GM12878 (cell line): ENCODE measurements at regions not wholly inside any gene's neighbourhood (a gene's known extent, or its start where the extent isn't known, plus 50 kb on each side); places are given as distances from the start of the nearest gene placed in this dataset.

Experiments
- ATAC-seq: fragments of 200-7000 bp; cut with Tn5 transposase; 3 replicates; pipeline ENCODE4 v1.9.1; 2020; ENCODE audit warnings: mild to moderate bottlenecking, moderate library complexity
- BruUV-seq: library from RNA; stranded (reverse); fragments of 400-500 nt; replicated peaks from 2 replicates; lab custom pipeline; 2021; lab: Mats Ljungman, UMichigan
- CTCF ChIA-PET: fragments of 300-600 bp; sonication (Branson Sonifier 250); formaldehyde crosslinking; extraction: SDS; loops from one replicate; lab custom pipeline; 2021; ENCODE audit warnings: inconsistent platforms; lab: Yijun Ruan, JAX
- POLR2A ChIA-PET: fragments of 350-600 bp; formaldehyde crosslinking; extraction: SDS; loops from one replicate; lab custom pipeline; 2021; ENCODE audit warnings: inconsistent platforms; lab: Charles Lee
- RAD21 ChIA-PET: fragments of 300-600 bp; sonication (Branson Sonifier 250); formaldehyde crosslinking; loops from one replicate; lab custom pipeline; 2023; ENCODE audit warnings: antibody characterized with exemption; ENCODE audit not compliant: unreplicated experiment; lab: Charles Lee
- SMC1A ChIA-PET: fragments of 300-600 bp; sonication (Branson Sonifier 250); formaldehyde crosslinking; loops from one replicate; lab custom pipeline; 2023; ENCODE audit not compliant: unreplicated experiment, uncharacterized antibody; lab: Charles Lee
- DNase-seq: peaks from one replicate; pipeline ENCODE4 v3.0.0-alpha.2; 2011; ENCODE audit warnings: low read depth, low spot score
- FAIRE-seq: peaks from 3 replicates; lab custom pipeline; 2011; peaks lifted over from hg19 to GRCh38; lab: Jason Lieb, UNC
- H2AFZ ChIP-seq: 2 replicates; pipeline ENCODE4 v1.6.0; 2011; ENCODE audit warnings: low read depth, low read length, control low read depth; ENCODE audit not compliant: control insufficient read depth
- H3K27ac ChIP-seq: 2 replicates; pipeline ENCODE4 v1.5.1; 2011; ENCODE audit warnings: control low read depth; ENCODE audit not compliant: control insufficient read depth, insufficient read depth
- H3K27me3 ChIP-seq, 2 experiments: replicated peaks in 1 of 2; 2 replicates each; pipeline versions ENCODE4 v1.6.0 to v1.6.1; 2011; ENCODE audit warnings: low read length in 1 of 2; ENCODE audit not compliant: control insufficient read depth in 2 of 2, insufficient read depth in 2 of 2
- H3K36me3 ChIP-seq, 2 experiments: 2 replicates each; pipeline ENCODE4 v1.5.1; 2011; ENCODE audit warnings: low read length in 1 of 2; ENCODE audit not compliant: control insufficient read depth in 2 of 2, insufficient read depth in 2 of 2
- H3K4me1 ChIP-seq: 2 replicates; pipeline ENCODE4 v1.6.1; 2011; ENCODE audit warnings: mild to moderate bottlenecking, low read length, moderate library complexity, mixed read lengths; ENCODE audit not compliant: control insufficient read depth, insufficient read depth
- H3K4me2 ChIP-seq: 2 replicates; pipeline ENCODE4 v1.6.0; 2011; ENCODE audit warnings: control low read depth; ENCODE audit not compliant: control insufficient read depth, insufficient read depth
- H3K4me3 ChIP-seq: fragments of 200-600 bp; sonication (generic); 2 replicates; pipeline ENCODE4 v1.5.1; 2016
- H3K79me2 ChIP-seq: 2 replicates; pipeline ENCODE4 v1.6.0; 2011; ENCODE audit warnings: low read length; ENCODE audit not compliant: control insufficient read depth, insufficient read depth
- H3K9ac ChIP-seq: 2 replicates; pipeline ENCODE4 v1.8.0; 2011; ENCODE audit warnings: low read length, control low read depth, mixed read lengths; ENCODE audit not compliant: control insufficient read depth, insufficient read depth
- H3K9me3 ChIP-seq: replicated peaks from 3 replicates; pipeline ENCODE4 v1.5.1; 2011; ENCODE audit warnings: mild to moderate bottlenecking, low read length; ENCODE audit not compliant: control insufficient read depth, insufficient read depth
- H4K20me1 ChIP-seq: 2 replicates; pipeline ENCODE4 v1.6.0; 2011; ENCODE audit not compliant: control insufficient read depth, insufficient read depth
- ATF7 ChIP-seq: fragments of 450-650 bp; IDR thresholded peaks from 2 replicates; pipeline ENCODE4 v1.6.1; 2016; ENCODE audit warnings: low read depth, mild to moderate bottlenecking
- CBX3 ChIP-seq: fragments of 200-600 bp; sonication (generic); IDR thresholded peaks from 2 replicates; pipeline ENCODE4 v1.6.1; 2016; ENCODE audit warnings: low read depth, borderline replicate concordance
- CREM ChIP-seq: IDR thresholded peaks from 2 replicates; pipeline ENCODE4 v1.6.1; 2014; ENCODE audit warnings: antibody characterized with exemption, low read depth
- ETV6 ChIP-seq, 2 experiments: fragments of 450-650 bp in 1 of 2; IDR thresholded peaks in 1 of 2; conservative IDR thresholded peaks in 1 of 2; 2 replicates each; pipeline ENCODE4 v1.6.1; 2014; ENCODE audit warnings: antibody characterized with exemption in 1 of 2, borderline replicate concordance in 1 of 2, low read depth in 1 of 2, mild to moderate bottlenecking in 1 of 2, moderate library complexity in 1 of 2
- NFIC ChIP-seq: IDR thresholded peaks from 2 replicates; pipeline ENCODE4 v1.6.1; 2012; ENCODE audit warnings: low read depth, mild to moderate bottlenecking, inconsistent platforms, low read length, moderate library complexity
- RB1 ChIP-seq: fragments of 450-650 bp; formaldehyde crosslinking; IDR thresholded peaks from 2 replicates; pipeline ENCODE4 v1.6.1; 2017; ENCODE audit warnings: mild to moderate bottlenecking, borderline replicate concordance
- RUNX3 ChIP-seq: IDR thresholded peaks from 2 replicates; pipeline ENCODE4 v1.6.1; 2012; ENCODE audit warnings: low read length, inconsistent platforms
- SMC3 ChIP-seq: IDR thresholded peaks from 2 replicates; pipeline ENCODE4 v1.6.1; 2011; ENCODE audit warnings: low read length, improper control_type of control experiment, borderline replicate concordance
- WGBS: methylation state at CpG from one replicate; pipeline ENCODE4 v1.1.6; 2016; ENCODE audit warnings: low lambda C conversion rate; ENCODE audit not compliant: insufficient replicate concordance, insufficient coverage; ENCODE audit errors: missing lambda C conversion rate; 5-methylcytosine and 5-hydroxymethylcytosine counted together
- in situ Hi-C: fragments of 300-500 bp; cut with MboI; formaldehyde crosslinking; loops from 9 replicates; pipeline ENCODE4 v1.14.3; 2018; ENCODE audit warnings: mixed read lengths
- intact Hi-C: fragments of 100-400 bp; cut with micrococcal nuclease; formaldehyde crosslinking; loops from one replicate; pipeline ENCODE4 v1.14.2; 2022; ENCODE audit not compliant: unreplicated experiment
- TF ChIP-seq, protein P1 (sequence below): fragments of 150-350 bp; IDR thresholded peaks from 2 replicates; pipeline ENCODE4 v1.6.1; 2014; ENCODE audit warnings: mild to moderate bottlenecking, low read depth, low read length
- TF ChIP-seq, protein P2 (sequence below): fragments of 450-650 bp; IDR thresholded peaks from 2 replicates; pipeline ENCODE4 v1.6.1; 2017; ENCODE audit warnings: mild to moderate bottlenecking

DNA sequence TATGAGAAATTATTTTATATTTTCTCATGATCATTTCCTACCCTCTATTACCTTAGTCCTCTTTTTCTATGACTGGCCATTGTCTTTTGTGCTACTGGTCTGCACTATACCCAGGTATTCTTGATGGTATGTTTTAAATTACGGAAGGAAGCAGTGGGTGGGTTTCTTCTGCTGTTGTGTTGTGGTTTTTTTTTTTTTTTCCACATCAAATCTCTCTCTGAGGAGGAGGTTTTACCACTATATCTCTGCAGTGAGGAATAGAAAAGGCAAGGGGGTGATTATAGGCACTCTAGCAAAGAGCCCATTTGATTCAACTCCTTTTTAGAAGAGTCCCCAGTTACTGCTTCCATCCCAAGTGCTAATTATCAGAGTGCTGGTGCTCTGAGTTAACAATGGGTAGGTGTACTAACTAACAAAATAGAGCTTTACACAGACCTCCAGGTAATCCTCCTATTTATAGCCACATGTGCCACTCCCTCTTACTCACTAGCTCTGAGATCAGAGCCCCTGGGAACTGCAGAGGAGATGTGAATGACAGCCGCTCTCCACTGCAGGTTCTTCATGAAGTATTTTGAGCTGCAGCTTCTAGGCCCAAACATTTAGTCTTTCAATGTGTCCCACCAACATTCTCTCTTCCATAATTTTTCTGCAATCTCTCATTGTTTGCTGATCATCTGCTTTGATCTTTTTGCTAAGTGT, 301.6 kb upstream of the GULP1 start:
- WGBS = 0% methylated on average over 2 of the region's 2 CpGs
- H3K4me2 ChIP-seq = no peak overlapping the region
- no peaks in the 10 kb centered on the region for H4K20me1 ChIP-seq
- H3K27me3 ChIP-seq = no peaks in the 10 kb centered on the region
- no peaks in the 10 kb centered on the region for H3K9me3 ChIP-seq
- H3K9ac ChIP-seq = no peak overlapping the region
- CTCF ChIA-PET = no interaction called here
- H3K79me2 ChIP-seq = no peaks in the 10 kb centered on the region
- H3K4me1 ChIP-seq = no peaks in the 10 kb centered on the region
- H2AFZ ChIP-seq = no peak overlapping the region
- H3K4me3 ChIP-seq = no peak overlapping the region
- intact Hi-C loops = no loop called here
- POLR2A ChIA-PET = no interaction called here
- RAD21 ChIA-PET = interaction anchor here (0.6 kb wide), 1 partner anchor 941 kb away, joined by 5 read pairs; no protein-coding TSS in a partner anchor
- FAIRE-seq (no peak), DNase-seq (no peak), ATAC-seq (no peak)
- in situ Hi-C loops = no loop called here
- BruUV-seq = no TSS peak
- SMC1A ChIA-PET = no interaction called here
- no peak for TF ChIP-seq RB1
- TF ChIP-seq CBX3 = no peak
- TF ChIP-seq ATF7 = no peak
- peak; percentile 50; the same call in 1 of the 2 replicates for TF ChIP-seq NFIC
- peak; percentile 79 for TF ChIP-seq RUNX3
- H3K27ac ChIP-seq = no peak overlapping the region
- no peaks in the 10 kb centered on the region for H3K36me3 ChIP-seq

DNA sequence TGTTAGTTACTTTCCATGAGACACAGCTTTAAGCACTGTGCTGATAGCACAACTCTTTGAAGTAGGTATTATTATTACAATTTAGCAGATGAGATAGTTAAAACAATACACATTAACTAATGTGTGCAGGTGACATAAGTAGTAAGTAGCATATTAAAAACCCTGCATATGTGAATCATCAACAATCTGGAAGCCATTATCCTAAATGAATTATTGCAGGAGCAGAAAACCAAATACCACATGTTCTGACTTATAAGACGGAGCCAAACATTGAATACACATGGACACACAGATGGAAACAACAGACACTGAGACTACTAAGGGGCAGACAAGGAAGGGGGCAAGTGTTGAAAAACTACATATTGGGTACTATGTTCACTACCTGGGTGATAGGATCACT, 300.3 kb upstream of the GULP1 start:
- Histone ChIP-seq H3K4me3 (no peak overlapping the region), H3K27me3 (no peaks in the 10 kb centered on the region; a peak in 1 of 4 replicates), H3K9ac (no peak overlapping the region), H3K79me2 (no peaks in the 10 kb centered on the region), H3K4me1 (no peaks in the 10 kb centered on the region), H3K9me3 (no peaks in the 10 kb centered on the region), H4K20me1 (no peaks in the 10 kb centered on the region), H3K36me3 (no peaks in the 10 kb centered on the region), H3K27ac (no peak overlapping the region), H2AFZ (no peak overlapping the region), H3K4me2 (no peak overlapping the region)
- DNase-seq (no peak), FAIRE-seq (no peak), ATAC-seq (no peak)
- intact Hi-C loops (no loop called here), in situ Hi-C loops (no loop called here)
- no peak for TF ChIP-seq SMC3
- no peak for TF ChIP-seq CREM
- TF ChIP-seq, protein P1, sequence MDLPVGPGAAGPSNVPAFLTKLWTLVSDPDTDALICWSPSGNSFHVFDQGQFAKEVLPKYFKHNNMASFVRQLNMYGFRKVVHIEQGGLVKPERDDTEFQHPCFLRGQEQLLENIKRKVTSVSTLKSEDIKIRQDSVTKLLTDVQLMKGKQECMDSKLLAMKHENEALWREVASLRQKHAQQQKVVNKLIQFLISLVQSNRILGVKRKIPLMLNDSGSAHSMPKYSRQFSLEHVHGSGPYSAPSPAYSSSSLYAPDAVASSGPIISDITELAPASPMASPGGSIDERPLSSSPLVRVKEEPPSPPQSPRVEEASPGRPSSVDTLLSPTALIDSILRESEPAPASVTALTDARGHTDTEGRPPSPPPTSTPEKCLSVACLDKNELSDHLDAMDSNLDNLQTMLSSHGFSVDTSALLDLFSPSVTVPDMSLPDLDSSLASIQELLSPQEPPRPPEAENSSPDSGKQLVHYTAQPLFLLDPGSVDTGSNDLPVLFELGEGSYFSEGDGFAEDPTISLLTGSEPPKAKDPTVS = no peak
- TF ChIP-seq, protein P2, sequence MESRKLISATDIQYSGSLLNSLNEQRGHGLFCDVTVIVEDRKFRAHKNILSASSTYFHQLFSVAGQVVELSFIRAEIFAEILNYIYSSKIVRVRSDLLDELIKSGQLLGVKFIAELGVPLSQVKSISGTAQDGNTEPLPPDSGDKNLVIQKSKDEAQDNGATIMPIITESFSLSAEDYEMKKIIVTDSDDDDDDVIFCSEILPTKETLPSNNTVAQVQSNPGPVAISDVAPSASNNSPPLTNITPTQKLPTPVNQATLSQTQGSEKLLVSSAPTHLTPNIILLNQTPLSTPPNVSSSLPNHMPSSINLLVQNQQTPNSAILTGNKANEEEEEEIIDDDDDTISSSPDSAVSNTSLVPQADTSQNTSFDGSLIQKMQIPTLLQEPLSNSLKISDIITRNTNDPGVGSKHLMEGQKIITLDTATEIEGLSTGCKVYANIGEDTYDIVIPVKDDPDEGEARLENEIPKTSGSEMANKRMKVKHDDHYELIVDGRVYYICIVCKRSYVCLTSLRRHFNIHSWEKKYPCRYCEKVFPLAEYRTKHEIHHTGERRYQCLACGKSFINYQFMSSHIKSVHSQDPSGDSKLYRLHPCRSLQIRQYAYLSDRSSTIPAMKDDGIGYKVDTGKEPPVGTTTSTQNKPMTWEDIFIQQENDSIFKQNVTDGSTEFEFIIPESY = no peak
- TF ChIP-seq ETV6 (conservative IDR thresholded peaks at IDR 0.05 in 1 of 2, IDR thresholded peaks at IDR 0.05 in 1 of 2; ENCODE audit: borderline replicate concordance in 1 of 2, low read depth in 1 of 2) = no peak
- no TSS peak for BruUV-seq
- WGBS = 0% methylated on average over 1 of the region's 1 CpG
- ChIA-PET RAD21 (no interaction called here), CTCF (no interaction called here), SMC1A (no interaction called here), POLR2A (no interaction called here)
